ELF-1 (cell line): ENCODE measurements at regions not wholly inside any gene's neighbourhood (a gene's known extent, or its start where the extent isn't known, plus 50 kb on each side); places are given as distances from the start of the nearest gene placed in this dataset.

Source experiments
- DNase-seq: peaks from one replicate; pipeline ENCODE4 v3.0.0-alpha.2; 2016; ENCODE audit warnings: low read depth, low spot score

DNA sequence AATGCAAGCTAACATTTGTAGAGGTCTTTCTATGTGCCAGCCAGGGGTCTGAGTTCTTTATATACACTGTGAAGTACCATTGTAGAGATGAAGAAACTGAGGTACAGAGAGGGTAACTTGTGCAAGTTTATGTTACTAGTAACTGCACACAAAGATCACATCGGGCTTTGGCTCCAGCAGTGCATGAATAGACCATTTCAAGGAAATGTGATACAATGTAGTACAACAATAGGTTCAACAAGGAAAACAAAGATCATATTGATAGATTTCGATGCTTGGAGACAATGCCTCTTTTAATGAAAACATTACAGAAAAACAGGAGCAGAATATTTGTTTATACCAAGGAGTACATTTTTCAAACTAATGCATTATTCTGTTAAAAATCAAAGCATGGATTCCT lies 115.3 kb downstream of the POLR2M start:
- DNase-seq: no peak

DNA sequence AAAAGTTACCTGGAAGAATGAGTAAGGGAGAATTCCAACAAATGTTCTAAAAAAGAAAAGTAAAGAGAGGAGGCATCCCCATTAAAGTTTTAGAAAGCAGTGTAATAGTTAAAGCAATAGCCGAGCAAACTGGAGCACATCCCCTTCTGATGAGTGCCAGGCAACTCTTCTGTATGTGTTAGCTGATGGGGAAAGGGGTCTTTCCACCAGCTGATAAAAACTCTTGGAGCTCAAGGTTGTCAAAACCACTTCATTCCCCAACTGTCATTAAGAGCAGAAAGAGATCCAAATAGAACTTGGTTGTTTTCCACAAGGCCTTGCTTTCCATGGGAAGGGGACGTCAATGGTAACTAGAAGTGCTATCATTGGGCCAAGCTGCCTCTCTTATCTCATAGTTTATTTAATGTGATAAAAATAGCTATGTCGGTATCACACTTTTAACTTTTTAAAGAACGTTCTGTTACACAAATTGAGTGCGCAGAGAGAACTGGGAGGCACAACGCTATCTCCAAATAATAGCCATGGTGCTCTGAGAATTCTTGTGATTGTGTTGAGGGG lies 116.9 kb downstream of the POLR2M start:
- DNase-seq: no peak

DNA sequence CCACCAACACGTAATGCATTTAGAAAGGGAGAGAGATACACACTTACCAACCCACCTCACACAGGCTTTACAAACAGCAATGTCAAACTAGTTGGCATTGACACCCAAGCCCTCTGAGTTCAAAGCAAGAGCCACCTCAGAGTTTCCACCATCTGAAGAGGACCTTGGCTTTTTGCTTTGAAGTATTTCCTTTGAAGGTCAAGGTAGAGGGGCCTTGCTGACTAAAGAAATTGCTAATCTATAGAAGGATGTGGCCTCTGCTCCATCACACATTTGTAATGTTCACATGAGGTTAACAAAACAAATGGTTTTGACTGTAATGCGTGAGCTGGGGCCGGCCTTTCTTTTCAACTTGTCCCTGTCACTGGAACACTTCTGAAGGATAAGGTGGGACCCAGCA lies 117.7 kb downstream of the POLR2M start:
- DNase-seq: no peak

DNA sequence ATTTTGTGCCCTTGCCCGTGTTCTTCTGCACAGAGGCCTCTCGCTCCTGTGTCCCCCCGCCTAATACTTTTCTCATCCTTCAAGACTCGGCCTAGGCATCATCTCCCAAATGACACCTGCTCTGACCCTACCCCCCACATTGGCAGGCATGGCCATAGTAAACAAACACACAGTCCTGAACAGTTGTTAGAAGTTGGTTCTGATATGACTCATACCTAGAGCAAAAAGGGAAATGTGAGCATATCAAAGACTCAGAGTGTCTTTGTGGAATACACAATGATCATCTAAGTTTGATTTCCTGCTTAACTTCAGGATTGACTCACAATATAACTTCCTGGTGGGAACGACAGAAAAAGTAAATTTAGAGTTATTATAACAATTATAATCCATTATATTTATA lies 120.5 kb downstream of the POLR2M start:
- DNase-seq: no peak

DNA sequence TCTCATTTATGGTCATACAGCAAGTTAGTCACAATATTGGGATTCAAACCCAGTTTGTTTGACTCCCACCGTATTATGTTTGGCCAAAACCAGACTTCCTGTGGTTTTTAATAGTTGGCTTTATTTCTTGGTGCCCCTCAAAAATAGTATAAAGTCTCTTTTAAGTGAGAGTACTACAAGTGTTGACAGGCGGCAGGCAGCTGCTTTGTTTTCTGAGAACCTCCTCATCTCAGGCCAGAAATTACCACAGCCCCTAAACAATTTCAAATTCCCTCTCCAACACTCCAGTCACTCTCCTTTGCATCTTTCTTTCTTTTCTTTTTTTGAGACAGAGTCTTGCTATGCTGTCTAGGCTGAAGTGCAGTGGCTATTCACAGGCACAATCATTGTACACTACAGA lies 121.5 kb downstream of the POLR2M start:
- DNase-seq: no peak

DNA sequence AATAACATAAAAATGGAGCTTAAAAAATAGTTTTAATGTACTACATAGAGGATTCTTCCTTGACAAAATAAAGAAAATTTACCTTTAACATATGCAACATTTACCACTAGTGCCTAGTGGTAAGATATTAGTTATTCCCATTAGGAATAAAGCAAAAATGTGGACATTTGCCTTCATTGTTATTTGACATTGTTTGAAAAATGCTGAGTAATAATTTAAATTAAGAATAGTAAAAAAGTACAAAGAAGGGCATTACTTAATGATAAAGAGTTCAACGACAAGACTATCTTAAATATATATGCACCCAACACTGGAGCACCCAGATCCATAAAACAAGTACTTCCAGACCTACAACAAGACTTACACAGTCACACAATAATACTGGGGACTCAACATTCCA lies 125.7 kb downstream of the POLR2M start:
- no peak for DNase-seq

DNA sequence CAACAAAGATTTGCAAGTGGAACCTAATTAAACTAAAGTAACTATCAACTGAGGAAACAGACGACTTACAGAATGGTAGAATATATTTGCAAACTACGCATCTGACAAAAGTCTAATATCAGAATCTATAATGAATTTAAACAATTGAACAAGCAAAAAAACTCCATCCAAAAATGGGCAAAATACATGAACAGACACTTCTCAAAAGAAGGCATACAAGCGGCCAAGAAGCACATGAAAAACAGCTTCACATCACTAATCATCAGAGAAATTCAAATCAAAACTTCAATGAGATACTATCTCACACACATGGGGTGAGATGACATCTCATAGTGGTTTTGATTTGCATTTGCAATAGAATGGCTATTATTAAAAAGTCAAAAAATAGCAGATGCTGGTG lies 128.6 kb downstream of the POLR2M start:
- no peak for DNase-seq

DNA sequence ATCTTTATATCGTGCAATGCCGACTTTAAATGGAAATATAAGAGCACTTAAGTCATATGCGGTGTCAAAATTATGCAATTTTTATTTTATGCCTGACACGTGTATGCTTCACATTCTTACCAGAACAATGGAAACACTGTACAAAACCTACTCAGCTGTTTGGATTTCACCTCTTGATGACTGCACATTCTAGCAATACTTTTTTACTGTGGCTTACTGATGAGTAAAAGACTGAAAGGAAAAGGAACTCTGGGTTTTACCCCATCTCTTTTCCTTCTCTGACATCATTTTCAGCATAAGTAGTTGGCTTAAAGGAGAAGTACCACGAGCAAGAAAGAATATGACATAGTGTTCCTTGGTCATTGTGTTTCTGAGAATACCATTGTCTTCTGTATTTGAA lies 142.8 kb downstream of the POLR2M start:
- no peak for DNase-seq

DNA sequence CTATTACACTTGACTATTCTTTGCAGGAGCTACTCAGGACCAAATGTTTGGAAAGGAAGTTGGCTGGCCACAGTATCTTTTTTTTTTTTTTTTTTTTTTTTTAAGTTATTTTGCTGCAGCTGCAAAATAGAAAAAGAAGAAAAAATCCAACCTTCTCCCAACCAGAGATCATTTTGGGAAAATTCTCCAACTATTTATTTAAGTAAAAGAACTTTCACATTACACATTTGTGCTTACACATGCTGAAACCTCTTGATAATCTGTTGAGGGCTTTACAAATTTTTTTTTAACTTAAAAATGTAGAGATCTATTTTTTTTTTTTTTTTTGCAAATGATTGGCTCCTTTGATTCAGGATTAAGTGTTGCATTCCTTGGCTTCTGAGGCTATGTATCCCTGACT lies 148.0 kb downstream of the POLR2M start:
- no peak for DNase-seq

DNA sequence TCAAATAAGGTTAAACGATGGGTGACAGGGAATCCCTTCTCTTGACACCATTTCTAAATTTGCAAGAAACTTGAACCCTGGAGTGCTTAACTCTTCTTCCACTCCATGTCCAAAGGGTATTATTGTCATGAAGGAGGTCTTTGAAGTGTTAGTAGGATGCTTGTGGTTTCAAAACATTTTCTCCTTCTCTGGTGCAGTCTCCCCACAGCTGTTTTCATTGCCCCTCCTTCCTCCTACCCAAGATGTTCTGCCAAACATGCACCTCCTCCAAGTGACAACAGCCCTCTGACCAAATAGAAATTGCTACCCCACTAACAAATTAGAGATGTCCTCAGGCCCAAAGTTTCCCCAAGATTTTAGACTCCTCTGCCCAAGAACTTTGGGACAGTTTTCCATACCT lies 151.4 kb downstream of the POLR2M start:
- DNase-seq: no peak

DNA sequence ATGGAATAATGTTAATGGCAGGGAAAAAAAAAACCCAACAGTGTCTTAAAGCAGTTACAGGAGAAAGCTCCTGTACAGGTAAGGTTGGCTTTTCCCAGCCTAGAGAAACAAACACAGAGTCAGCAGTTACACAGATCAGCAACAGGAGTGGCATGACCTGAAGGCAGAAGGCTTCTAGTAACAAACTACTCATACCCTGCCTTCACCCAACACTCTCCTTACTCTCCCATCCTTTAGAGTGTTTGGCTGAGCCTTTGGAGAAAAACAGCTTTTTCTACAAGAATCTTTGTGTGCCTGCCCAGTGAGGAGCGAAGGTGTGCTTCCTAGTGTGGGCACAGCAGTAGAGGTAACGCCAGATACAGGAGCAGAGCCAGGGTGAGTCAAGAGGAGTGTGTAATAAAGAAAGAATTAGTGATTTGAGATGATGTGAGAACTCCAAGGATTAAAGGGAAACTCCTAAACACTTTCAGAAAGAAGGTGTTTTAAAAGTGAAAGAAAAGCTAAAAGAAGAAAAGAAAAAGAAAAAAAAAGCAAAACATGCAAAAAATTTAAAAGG lies 152.7 kb downstream of the POLR2M start:
- DNase-seq: no peak

DNA sequence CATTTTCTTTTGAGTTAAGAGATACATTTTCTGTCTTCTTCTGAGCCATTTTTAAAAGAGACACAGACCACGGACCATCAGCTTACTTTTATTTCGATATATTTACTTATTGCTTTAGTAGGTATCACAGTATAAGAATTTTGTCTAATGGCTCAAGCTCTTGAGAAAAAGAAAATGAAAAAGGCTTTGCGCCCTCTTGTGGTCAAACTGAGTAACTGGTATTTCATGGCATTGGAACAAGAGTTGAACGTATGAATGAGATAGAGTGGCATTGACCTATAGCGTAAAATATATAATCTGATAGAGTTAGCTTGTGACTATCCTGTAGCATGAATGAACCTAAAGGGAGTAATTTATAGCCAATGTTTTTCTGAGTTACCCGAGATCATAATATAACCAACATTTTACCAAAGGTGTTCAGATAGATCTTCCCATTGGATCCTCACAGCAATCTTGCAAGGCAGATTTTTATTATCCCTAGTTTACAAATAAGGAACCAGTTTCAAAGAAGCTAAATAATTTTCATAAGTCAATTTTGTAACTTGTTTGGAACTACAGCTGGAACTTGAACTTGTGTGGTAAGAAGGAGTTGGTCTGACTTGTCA lies 154.6 kb downstream of the POLR2M start:
- DNase-seq: peak; percentile 26

DNA sequence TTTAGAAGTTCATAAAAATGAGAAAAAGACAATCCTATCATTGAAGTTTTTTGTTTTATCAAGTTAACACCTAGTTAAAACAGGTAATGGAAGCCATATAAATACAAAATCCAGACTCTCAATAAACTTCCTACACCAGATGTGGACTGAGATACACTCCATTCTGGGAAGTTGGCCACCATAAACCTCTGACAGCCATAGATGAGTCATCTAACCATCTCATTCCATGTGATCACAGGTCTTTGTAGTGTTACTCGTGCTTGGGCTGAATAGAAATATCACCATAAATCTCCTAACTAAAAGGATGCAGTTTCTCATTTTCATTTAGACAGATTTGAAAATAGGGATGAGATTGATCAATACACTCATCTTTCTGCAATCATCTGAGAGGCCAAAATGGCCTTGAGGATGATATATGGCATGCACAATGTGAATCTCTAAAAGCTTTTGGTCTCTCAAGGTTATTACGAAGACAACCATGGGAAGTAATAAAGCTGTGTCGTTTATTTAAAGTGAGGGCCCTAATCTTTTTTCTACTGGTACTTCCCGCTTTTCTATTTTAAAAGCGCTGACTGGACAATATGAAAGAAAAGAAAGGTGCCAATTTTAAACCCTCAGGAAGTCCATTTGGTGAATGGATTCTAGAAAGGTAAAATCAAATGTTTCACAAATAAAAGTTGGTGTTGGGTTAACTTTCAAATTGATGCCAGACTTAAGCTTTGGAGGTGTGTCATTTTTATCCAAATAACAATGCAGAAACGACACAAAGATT lies 155.5 kb downstream of the POLR2M start:
- no peak for DNase-seq

DNA sequence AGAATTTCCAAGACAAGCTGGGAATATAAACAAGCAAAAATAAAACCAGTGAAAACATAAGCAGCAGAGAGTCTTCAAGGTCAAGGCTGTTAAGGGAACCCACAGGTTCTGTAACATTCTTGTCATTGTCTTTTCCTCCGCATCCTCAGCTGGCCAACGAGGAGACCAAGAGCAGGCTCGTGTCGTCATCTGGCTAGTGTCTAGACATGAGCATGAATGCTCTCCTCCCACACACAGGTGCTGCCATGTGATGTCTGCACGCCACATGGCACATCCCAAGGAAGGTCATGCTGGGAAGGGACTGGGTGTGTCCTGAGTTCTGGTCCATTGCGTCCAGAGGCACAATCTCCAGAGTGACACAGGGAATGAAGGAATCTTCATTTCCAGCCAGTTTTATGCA lies 156.2 kb downstream of the POLR2M start:
- DNase-seq: no peak

DNA sequence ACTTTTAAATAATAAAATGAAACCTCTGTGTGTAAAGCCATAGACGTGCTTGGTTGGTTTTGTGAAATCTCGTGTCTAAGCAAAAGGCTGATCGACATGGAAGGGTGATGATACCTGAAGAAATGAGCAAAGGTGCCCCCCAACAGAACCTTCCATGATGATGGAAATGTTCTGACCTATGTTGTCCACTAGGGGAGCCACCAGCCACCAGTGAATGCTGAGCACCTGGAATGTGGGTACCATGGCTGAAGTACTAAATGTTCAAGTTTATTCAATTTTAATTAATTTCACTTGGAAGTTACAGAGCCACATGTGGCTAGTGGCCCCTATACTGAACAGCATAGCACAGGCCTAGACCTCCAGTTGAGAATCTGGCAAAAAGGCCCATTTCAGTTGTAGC lies 158.8 kb downstream of the POLR2M start:
- peak; percentile 6 for DNase-seq

DNA sequence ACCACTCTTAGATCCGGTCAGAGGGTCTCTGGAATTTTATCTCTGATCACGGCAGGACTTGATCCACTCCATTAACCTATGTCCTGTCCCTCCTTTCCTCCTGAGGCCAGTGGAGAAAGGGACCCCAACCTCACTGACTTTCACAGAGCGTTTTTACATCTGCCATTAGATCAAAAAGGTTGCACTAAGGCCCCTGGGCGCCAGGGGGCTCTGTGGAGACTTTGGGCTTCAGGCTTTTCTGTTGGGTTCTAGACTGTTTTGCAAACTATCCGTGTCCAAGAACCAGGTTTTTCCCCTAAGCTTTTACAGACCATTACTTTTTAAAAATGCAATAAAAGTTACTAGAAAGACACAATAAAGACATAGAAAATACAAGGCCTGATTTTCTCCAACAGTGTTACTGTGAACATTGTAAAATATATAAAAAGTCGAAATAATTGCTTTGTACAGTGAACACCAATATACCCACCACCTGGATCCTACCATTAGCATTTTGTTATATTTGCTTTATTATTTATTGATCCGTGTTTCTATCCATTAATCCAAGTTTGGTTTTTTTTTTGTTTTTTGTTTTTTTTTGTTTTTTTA lies 159.7 kb downstream of the POLR2M start:
- DNase-seq: peak; percentile 82

DNA sequence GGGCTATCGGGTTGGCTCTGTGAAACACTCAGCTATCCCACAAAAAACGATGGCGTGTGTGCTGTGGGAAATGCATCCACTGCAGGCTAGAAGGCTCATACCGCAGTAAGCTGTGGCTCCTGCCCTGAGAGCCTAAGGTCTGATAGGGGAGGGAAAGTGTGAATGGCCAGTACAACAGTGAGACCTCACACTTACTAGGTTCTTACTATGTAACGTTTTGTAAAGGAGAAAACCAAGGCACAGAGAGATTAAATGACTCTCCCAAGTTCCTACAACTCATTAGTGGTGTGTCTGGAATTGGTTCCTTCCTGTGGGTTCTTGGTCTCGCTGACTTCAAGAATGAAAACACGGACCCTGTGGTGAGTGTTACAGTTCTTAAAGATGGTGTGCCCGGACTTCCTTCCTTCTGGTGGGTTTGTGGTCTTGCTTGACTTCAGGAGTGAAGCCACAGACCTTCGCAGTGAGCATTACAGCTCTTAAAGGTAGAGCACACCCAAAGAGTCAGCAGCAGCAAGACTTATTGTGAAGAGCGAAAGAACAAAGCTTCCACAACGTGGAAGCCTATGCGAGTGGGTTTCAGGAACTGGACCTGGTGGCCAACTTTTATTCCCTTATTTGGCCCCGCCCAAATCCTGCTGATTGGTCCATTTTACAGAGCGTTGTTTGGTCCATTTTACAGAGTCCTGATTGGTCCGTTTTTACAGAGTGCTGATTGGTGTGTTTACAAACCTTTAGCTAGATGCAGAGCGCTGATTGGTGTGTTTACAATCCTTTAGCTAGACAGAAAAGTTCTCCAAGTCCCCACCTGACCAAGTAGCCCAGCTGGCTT lies 161.7 kb downstream of the POLR2M start:
- DNase-seq: no peak

DNA sequence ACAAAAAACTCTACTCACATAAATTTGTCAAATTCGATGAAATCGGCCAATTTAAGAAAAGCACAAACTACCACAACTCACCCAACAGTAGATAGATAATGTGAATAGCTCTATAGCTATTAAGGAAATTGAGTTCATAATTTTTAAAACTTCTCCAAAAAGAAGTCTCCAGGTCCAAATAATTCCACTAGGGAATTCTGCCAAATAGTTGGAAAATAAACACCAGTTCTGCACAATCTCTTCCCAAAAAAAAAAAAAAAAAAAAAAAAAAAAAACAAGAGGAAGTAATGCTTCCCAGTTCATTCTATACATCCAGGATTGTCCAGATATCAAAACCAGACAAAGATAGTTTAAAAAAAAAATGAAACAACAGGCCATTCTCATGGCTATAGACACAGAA lies 164.2 kb downstream of the POLR2M start:
- no peak for DNase-seq

DNA sequence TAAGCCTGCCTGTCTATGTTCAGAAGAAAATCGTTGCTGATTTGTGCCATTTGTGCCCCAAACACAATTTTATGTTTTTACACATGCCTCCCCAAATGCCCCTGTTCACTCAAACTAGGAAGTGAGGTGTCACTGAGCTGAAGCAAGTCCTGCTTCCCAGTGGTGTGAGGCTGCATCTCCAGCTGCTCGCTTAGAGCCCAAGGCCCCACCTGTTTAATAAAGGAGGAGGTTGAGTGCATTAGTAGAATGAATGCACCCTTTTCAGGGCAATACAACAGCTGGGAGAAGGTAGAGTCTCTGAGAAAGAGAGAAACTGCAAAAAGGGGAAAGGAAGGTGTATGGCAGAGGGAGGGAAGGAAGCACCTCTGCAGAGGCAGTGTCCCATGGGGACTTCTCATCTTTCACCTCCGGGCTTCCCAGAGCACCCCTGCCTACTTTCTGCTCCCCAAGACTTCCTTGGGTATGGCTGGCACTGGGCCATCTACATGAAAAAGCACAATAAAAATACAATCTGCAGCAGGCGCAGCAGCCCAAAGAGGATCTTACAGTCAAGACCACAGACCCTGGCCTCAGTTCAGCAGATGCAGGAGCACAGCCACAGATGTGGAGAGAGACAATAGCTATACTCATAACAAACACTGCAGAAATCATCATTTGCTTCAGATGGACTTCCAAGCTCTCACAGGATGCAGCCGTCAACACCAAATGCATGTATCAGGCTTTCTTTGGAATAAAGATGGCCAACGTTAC lies 165.9 kb downstream of the POLR2M start:
- no peak for DNase-seq

DNA sequence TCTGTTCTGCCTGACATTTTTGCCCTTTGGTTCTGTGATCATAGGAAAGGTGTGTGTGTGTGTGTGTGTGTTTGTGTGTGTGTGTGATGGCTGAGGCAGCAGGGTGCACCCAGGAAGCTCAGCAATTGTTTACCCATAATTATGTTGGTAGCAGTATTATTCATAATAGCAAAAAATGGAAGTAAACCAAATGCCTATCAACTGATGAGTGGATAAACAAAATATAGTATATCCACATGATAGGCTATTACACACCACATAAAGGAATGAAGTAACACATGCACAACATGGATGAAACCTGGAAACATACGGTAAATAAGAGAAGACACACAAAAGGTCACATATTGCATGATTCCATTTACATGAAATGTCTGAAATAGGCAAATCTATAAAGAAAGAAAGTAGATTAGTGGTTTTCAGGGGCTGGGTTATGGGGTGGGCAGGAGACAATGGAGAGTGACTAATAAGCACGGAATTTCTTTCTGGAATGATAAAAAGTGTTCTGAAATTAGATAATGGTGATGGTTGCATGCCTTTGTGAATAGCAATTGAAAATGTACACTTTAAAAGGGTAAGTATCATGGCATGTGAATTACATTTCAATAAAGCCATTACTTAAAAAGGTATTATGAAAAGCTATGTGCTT lies 167.2 kb downstream of the POLR2M start:
- DNase-seq: no peak

DNA sequence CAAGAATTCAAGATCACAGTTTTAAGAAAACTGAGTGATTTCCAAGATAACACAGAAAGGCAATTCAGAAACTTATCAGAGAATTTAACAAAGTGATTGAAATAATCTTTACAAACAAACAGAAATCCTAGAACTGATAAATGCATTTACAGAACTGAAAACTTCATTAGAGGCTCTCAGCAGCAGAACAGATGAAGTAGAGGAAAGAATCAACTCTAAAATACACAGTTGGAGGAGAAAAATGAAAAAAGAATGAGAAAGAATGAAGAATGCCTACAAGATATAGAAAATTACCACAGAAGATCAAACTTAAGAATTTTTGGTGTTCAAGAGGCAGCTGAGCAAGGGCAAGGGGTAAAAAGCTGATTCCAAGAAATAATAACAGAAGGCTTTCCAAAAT lies 168.8 kb downstream of the POLR2M start:
- DNase-seq: no peak
